Mammary epithelial cell (primary cell): ENCODE measurements at regions not wholly inside any gene's neighbourhood (a gene's known extent, or its start where the extent isn't known, plus 50 kb on each side); places are given as distances from the start of the nearest gene placed in this dataset.

ENCODE experiments used
- EZH2 ChIP-seq: IDR thresholded peaks from 2 replicates; pipeline ENCODE4 v1.6.1; 2012; ENCODE audit warnings: low read length, inconsistent platforms, borderline replicate concordance
- TF ChIP-seq, protein P1 (sequence below), 2 donors: IDR thresholded peaks in 1 of 2; conservative IDR thresholded peaks in 1 of 2; 2 replicates each; pipeline ENCODE4 v1.5.1; 2011 to 2012; ENCODE audit warnings: inconsistent platforms in 2 of 2, low read length in 2 of 2, mild to moderate bottlenecking in 2 of 2, control low read depth in 1 of 2, low read depth in 1 of 2; ENCODE audit not compliant: insufficient read depth in 1 of 2; ENCODE audit errors: extremely low read depth in 1 of 2

DNA sequence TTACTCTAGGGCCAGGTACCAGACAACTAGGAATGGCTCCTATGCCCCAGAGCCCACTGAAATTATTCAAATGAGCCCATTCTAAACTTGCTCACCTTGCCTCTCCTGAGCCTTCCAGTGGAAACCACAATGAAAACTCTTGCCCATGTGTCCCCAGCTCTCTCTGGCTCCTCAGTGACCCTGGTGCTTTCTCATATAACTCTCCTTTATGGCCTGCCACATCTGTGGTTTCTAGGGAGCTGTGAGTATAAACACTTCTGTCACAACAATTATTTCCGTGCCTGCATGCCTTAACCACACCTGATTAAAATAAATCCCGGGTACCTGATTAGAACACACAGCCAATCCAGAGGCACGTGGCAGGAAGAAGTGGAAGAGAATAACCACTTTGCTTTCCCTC is 333.0 kb upstream of the SPRED2 start:
- TF ChIP-seq, protein P1, sequence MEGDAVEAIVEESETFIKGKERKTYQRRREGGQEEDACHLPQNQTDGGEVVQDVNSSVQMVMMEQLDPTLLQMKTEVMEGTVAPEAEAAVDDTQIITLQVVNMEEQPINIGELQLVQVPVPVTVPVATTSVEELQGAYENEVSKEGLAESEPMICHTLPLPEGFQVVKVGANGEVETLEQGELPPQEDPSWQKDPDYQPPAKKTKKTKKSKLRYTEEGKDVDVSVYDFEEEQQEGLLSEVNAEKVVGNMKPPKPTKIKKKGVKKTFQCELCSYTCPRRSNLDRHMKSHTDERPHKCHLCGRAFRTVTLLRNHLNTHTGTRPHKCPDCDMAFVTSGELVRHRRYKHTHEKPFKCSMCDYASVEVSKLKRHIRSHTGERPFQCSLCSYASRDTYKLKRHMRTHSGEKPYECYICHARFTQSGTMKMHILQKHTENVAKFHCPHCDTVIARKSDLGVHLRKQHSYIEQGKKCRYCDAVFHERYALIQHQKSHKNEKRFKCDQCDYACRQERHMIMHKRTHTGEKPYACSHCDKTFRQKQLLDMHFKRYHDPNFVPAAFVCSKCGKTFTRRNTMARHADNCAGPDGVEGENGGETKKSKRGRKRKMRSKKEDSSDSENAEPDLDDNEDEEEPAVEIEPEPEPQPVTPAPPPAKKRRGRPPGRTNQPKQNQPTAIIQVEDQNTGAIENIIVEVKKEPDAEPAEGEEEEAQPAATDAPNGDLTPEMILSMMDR (conservative IDR thresholded peaks at IDR 0.05 in 1 of 2, IDR thresholded peaks at IDR 0.05 in 1 of 2; ENCODE audit: extremely low read depth in 1 of 2, insufficient read depth in 1 of 2, low read depth in 1 of 2, low read length in 2 of 2), result no peak
- no peak for TF ChIP-seq EZH2
